GM19240 (cell line): ENCODE measurements at regions not wholly inside any gene's neighbourhood (a gene's known extent, or its start where the extent isn't known, plus 50 kb on each side); places are given as distances from the start of the nearest gene placed in this dataset.

ENCODE experiments used
- DNase-seq: peaks from one replicate; pipeline ENCODE4 v3.0.0; 2011; ENCODE audit warnings: low spot score; ENCODE audit not compliant: insufficient read length

DNA sequence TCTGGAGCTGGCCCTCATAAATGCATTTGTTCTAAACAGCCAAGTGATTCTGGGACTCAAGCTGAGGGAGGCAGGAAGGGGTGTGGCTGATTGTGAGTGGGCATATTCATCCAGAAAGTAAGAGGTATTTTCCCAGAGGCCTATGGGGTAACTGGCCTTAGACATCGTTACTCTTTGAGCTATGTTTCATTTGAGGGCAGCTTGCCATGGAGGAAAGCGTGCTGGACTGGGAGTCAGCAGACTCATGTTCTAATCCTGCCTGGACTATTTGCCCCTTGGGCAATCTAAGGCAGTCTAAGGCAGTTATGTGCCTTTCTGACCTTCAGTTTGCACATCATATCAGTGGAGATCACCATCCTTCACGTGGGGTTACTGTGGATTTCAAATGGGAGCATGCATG is 93.5 kb upstream of the SLC14A2 start:
- no peak for DNase-seq

DNA sequence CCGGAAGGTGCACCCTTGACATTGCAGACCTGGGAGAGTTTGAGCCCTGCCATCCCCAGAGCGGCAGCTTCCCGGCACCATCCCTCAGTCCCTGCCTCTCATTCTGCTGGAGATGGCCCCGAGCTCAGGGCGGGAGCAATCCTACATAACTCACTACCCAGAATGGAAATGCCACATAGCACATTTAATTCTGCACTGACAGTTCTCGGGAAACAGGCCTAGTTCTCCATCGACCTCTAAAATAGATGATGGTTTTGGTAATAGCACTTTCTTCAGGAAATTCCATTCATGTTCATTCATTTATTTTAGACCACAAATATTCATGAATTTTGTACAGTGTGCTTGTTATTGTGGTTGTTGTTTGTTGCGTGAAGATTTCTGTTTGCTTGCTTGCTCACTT is 92.9 kb upstream of the SLC14A2 start:
- no peak for DNase-seq

GRCh38 chr18:45525301-45525700 is 90.0 kb upstream of the SLC14A2 start:
- DNase-seq, result no peak

DNA sequence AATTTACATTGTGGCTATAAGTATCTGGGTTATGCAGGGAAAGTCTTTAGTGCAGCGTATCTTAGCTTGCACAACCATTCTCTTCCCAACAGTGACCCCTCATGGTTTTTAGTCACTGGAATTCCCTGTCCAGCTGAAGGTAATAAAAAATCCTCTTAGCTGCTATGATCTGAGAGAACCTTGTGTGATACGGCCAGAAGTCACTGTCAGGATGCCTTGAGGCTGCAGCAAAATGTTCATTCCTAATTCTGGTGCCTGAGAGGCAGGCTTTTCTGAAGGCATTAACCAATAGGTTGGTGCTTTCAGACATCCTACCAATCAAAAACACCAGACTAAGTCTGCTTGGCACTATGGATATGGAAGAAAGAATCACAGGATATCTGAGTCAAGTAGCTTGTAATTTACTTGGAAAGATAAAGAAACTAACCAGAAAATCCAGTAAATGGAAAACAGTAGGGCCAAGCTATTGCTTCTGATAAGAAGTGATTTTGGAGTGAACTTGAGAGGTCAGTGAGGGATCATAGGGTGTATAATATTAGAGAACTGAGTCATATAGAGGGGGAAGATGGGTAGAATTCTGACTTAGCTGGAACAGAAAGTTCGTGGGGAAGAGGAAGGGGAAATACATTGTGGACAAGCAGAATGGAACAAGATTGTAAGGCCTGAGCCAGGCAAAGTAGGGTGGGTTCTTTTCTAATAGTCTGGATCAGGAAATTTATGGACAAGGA is 89.0 kb upstream of the SLC14A2 start:
- DNase-seq, result no peak

- no peak for DNase-seq
Measured at GRCh38 chr18:45527891-45528290, 87.4 kb upstream of the SLC14A2 start.

DNA sequence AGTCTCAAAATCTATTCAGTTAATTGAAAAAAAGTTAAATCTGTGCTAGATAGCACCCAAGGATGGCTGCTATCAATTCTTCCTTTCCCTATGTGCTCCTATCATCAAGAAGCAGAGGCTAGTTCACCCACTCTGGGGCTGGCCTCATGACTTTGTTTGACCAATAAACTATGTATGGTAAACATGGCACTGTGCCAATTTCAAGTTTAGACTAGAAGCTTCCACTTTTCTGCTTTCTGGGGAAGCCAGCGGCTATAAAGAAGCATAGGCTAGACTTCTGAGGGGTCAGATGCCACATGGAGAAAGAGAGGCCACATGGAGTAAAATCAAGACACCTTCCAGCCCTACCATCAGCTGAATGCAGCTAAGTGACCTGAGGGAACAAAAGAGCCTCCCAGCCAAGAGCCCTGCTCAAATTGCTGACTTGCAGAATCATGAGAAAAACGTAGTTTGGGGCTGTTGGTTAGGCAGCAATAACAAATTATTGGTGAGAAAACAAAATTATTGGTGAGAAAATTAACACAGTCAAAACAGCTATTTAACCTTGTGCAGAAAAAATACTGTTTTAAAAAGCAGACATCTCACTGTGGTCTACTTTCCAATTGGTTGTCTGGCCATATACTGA is 86.5 kb upstream of the SLC14A2 start:
- no peak for DNase-seq

DNA sequence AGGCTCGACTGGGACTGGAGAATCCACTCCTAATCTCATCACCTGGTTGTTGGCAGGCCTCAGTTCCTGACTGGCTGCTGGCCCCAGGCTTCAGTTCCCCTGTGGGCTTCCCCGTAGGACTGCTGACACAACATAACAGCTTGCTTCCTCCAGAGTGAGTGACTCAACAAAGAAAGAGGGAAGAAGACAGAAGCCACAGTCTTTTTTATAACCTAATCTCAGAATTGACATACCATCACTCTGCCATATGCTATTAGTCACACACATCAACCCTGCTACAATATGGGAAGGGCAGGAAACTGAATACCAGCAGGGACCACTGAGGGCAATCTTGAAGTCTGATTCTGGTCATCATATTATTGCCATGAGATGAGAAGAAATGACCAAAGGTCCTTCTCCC is 76.8 kb upstream of the SLC14A2 start:
- no peak for DNase-seq

DNA sequence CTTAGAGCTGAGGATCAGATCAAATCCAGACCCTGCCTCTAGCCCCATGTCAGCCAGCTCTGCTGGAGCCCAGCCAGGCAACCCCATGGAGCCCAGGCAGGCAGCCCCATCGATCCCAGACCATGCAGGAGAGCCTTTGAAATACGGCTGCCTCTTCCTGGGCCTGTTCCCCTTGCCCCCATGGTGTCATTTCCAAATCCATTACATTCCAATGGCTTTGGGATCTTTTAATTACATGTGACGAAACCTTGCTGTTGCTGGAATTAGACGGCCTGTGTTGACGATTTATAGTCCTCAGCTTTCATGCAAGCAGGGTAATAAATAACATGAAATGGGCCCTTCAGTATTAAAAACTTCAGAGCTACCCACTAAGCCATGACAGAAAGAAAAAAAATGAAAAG is 75.8 kb upstream of the SLC14A2 start:
- DNase-seq, result no peak

DNA sequence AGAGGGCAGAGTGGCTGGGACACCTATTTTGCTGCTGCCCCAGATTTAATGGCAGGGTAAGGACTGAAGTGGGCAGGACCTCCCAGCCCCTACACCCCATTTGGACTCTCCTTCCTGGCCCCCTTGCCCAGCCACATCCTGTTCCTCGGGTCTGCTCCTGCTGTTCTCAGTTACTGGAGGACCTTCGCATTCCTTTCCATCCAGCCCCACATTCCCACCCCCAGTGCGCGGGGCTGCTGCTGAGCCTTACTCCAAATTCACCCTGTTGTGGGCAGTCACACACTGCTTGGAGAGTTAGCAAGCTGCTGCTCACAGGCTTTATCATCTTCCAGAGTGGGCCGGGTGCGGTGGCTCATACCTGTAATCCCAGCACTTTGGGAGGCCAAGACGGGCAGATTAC is 75.2 kb upstream of the SLC14A2 start:
- DNase-seq, result no peak

GRCh38 chr18:45541421-45541820 is 73.9 kb upstream of the SLC14A2 start:
- DNase-seq, result no peak

GRCh38 chr18:45542043-45542442 is 73.2 kb upstream of the SLC14A2 start:
- DNase-seq, result no peak

DNA sequence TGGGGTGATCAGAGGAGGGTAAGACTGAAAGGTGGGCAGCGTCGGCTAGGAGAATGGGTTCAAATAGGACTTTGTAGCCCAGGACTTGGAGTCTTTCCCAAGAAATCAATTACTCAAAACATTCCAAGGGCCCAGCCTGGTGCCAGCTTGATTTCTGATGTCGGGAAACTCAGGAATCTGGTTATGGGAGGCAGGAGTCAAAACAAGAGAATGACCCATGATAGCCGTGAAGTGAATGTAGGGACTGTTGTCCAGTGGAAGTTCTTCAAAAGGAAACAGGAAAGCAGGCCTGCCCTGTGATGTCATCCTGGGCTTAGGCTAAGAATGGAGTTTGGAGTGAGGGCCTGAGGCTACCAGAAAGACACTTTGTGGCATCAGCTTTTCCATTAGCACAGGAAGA is 67.4 kb upstream of the SLC14A2 start:
- DNase-seq, result no peak

- no peak for DNase-seq
Measured at GRCh38 chr18:45548614-45549013, 66.7 kb upstream of the SLC14A2 start.

- DNase-seq, result no peak
Measured at GRCh38 chr18:45549290-45549689, 66.0 kb upstream of the SLC14A2 start.

GRCh38 chr18:45551142-45551815 is 64.0 kb upstream of the SLC14A2 start:
- DNase-seq, result no peak

DNA sequence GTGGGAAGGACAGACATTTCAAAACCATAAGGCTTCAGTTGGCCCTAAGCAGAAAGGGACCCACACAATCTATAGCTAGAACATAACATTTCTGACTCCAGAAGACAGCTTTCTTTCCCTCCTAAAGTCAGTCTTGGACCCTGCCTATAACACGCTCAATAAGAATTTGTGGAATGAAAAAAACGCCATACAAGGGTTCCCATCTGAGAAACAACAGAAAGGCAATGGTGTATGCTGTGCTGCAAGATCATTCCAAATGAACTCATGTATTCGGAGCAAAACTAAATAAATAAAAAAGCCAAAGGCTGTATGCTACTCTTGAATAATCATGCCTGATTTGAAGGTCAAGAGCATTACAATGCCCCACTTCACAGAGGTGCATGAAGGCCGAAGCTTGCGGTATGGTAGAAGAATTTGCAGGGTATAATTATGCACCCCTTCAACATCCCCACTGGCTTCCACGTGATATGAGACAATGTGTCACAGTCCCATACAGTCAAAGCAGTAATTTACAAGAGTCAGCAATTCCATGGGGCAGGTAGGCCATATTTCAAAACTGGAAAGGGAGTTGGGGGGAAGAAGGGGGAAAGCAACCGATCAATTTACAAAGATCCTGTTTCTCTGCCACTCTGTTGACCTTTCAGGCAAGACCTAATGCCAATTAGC is 61.4 kb upstream of the SLC14A2 start:
- no peak for DNase-seq

DNA sequence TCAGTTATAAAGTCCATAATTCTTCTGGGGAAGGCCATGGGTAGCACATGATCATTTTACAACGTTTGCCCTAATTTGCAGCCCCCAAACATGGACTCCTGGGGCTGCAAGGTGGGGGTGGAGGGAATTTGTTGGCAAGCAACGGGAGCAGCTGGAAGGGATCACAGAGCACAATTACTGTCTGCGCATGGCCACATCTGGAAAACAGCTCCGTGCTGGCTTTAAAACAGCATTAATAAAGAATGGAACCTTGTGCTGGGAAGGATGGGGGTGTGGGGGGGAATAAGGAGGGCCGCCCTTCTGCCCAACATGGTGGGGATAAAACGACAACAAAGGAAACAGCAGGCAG is 60.9 kb upstream of the SLC14A2 start:
- no peak for DNase-seq

DNA sequence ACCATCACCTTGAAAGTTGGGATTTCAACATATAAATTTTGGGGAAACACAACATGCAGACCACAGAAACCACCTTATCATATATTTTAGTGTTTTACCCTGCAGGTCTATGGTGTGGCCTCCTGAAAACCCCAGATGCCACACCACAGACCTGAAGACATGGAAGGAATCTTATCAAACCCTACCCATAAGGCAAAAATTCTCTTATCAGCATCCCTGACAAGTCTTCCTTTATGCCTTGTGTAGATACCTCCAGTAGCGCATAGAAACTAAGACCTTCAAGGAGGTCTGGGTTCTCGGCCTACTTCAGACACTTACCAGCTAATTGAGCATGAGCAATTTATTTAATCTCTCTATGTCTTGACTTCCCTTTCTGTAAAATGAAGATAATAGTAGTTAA is 59.1 kb upstream of the SLC14A2 start:
- no peak for DNase-seq

- DNase-seq, result no peak
Measured at GRCh38 chr18:45557287-45557686, 58.0 kb upstream of the SLC14A2 start.

GRCh38 chr18:45557779-45558178 is 57.5 kb upstream of the SLC14A2 start:
- no peak for DNase-seq

- DNase-seq, result no peak
Measured at GRCh38 chr18:45559258-45559657, 56.0 kb upstream of the SLC14A2 start.

DNA sequence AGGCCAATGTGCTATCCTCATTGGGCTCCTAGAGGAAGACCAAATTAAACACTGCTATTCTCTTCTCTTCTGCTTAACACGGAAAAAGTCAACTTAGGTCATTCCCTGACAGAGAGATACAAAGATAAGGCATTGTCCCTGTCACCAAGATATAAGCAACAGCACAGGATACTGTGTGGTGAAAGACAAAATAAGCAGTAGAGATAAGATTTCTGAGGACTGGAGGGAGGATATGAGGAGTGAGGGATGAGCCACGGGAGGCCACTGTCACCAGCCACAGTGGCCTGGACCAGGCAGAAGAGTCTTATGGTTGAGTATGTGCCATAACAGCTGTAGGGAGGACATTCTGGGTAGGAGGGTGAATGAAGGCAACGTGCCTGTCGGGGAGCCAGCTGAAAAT is 54.4 kb upstream of the SLC14A2 start:
- DNase-seq, result no peak
